PC-3 (cell line): ENCODE measurements at regions not wholly inside any gene's neighbourhood (a gene's known extent, or its start where the extent isn't known, plus 50 kb on each side); places are given as distances from the start of the nearest gene placed in this dataset.

Experiments used
- ATAC-seq: fragments of 200-7000 bp; cut with Tn5 transposase; 2 replicates; pipeline ENCODE4 v1.9.1; 2020; ENCODE audit warnings: mild to moderate bottlenecking, moderate library complexity
- BruUV-seq: library from RNA; stranded (reverse); fragments of 400-500 nt; replicated peaks from 2 replicates; lab custom pipeline; 2021; lab: Mats Ljungman, UMichigan
- CTCF ChIA-PET: fragments of 300-600 bp; sonication (Branson Sonifier 250); formaldehyde crosslinking; loops from one replicate; lab custom pipeline; 2022; ENCODE audit warnings: antibody characterized with exemption; lab: Charles Lee
- POLR2A ChIA-PET: fragments of 300-600 bp; sonication (Branson Sonifier 250); formaldehyde crosslinking; loops from one replicate; lab custom pipeline; 2022; ENCODE audit warnings: antibody characterized with exemption; ENCODE audit not compliant: unreplicated experiment; lab: Charles Lee
- DNase-seq: peaks from one replicate; pipeline ENCODE4 v3.0.0-alpha.2; 2015
- H2AFZ ChIP-seq: fragments of 300-600 bp; sonication (generic); 2 replicates; pipeline ENCODE4 v1.6.0; 2016; ENCODE audit warnings: antibody characterized with exemption, low read length
- H3F3A ChIP-seq: fragments of 300-600 bp; sonication (generic); one replicate; pipeline ENCODE4 v1.6.0; 2017; ENCODE audit warnings: antibody characterized with exemption, low read length, control low read depth, mild to moderate bottlenecking; ENCODE audit not compliant: unreplicated experiment
- H3K27ac ChIP-seq: fragments of 300-600 bp; sonication (generic); 2 replicates; pipeline ENCODE4 v1.5.1; 2016; ENCODE audit warnings: mild to moderate bottlenecking, low read length
- H3K27me3 ChIP-seq: fragments of 300-600 bp; sonication (generic); 2 replicates; pipeline ENCODE4 v1.6.1; 2016; ENCODE audit warnings: low read length, mixed read lengths
- H3K36me3 ChIP-seq: fragments of 300-600 bp; sonication (generic); 2 replicates; pipeline ENCODE4 v1.6.1; 2016; ENCODE audit warnings: low read depth, mixed run types, low read length, mixed read lengths
- H3K4me1 ChIP-seq: fragments of 300-600 bp; sonication (generic); 2 replicates; pipeline ENCODE4 v1.5.1; 2016; ENCODE audit warnings: low read length; ENCODE audit not compliant: insufficient read depth
- H3K4me2 ChIP-seq: fragments of 300-600 bp; sonication (generic); 2 replicates; pipeline ENCODE4 v1.6.0; 2016; ENCODE audit warnings: low read length
- H3K4me3 ChIP-seq: fragments of 300-600 bp; sonication (generic); 2 replicates; pipeline ENCODE4 v1.5.1; 2016; ENCODE audit warnings: mild to moderate bottlenecking, low read length, mixed read lengths
- H3K79me2 ChIP-seq: fragments of 300-600 bp; sonication (generic); 2 replicates; pipeline ENCODE4 v1.6.1; 2017; ENCODE audit warnings: low read length, mixed read lengths
- H3K9ac ChIP-seq: fragments of 300-600 bp; sonication (generic); 2 replicates; pipeline ENCODE4 v1.6.0; 2016; ENCODE audit warnings: mild to moderate bottlenecking, low read length
- H3K9me2 ChIP-seq: fragments of 300-600 bp; sonication (generic); replicated peaks from 2 replicates; pipeline ENCODE4 v1.6.1; 2016; ENCODE audit warnings: mixed run types, low read length, mixed read lengths
- H3K9me3 ChIP-seq: fragments of 300-600 bp; sonication (generic); 2 replicates; pipeline ENCODE4 v1.6.1; 2016; ENCODE audit warnings: low read length, mixed read lengths
- H4K20me1 ChIP-seq: fragments of 300-600 bp; sonication (generic); 2 replicates; pipeline ENCODE4 v1.6.1; 2016; ENCODE audit warnings: low read length, mixed read lengths
- CTCF ChIP-seq: fragments of 300-600 bp; sonication (generic); conservative IDR thresholded peaks from 2 replicates; pipeline ENCODE4 v1.5.1; 2017; ENCODE audit warnings: antibody characterized with exemption, low read depth, mild to moderate bottlenecking, low read length
- EZH2 ChIP-seq: fragments of 300-600 bp; sonication (generic); IDR thresholded peaks from one replicate; pipeline ENCODE4 v1.6.1; 2017; ENCODE audit warnings: antibody characterized with exemption, mild to moderate bottlenecking, low read length; ENCODE audit not compliant: unreplicated experiment
- EZH2phosphoT487 ChIP-seq: fragments of 300-600 bp; sonication (generic); IDR thresholded peaks from 2 replicates; pipeline ENCODE4 v1.6.1; 2018; ENCODE audit warnings: mild to moderate bottlenecking, antibody characterized with exemption, low read length, borderline replicate concordance
- intact Hi-C: fragments of 100-400 bp; cut with micrococcal nuclease; formaldehyde crosslinking; loops from 2 replicates; pipeline ENCODE4 v1.9.0; 2023

- TF ChIP-seq EZH2: no peak
- no peak for TF ChIP-seq EZH2phosphoT487
- TF ChIP-seq CTCF: no peak
- ChIA-PET CTCF (no interaction called here), POLR2A (no interaction called here)
- no peak overlapping the region for H2AFZ ChIP-seq
- BruUV-seq: no TSS peak
- intact Hi-C loops: no loop called here
- no peak overlapping the region for H3K4me3 ChIP-seq
- H3K9me3 ChIP-seq: no peaks in the 10 kb centered on the region
- H4K20me1 ChIP-seq: no peaks in the 10 kb centered on the region
- H3F3A ChIP-seq: no peaks in the 10 kb centered on the region
- H3K36me3 ChIP-seq: no peaks in the 10 kb centered on the region
- peaks cover 60% of the 10 kb centered on the region for H3K27me3 ChIP-seq
- DNase-seq: no peak
- H3K9ac ChIP-seq: no peak overlapping the region
- no peak overlapping the region for H3K27ac ChIP-seq
- 0 out of 2 replicates have a peak, but pooled peaks cover under 1% of the 10 kb centered on the region for H3K4me1 ChIP-seq
- no peaks in the 10 kb centered on the region for H3K79me2 ChIP-seq
- H3K9me2 ChIP-seq: no peaks in the 10 kb centered on the region
- no peak for ATAC-seq
- no peak overlapping the region for H3K4me2 ChIP-seq
Measured at GRCh38 chr1:29437946-29438345, 201.6 kb downstream of the PTPRU start.

GRCh38 chr1:29436181-29436785, 200.0 kb downstream of the PTPRU start:
- Histone ChIP-seq H3K4me3 (no peak overlapping the region), H3K27me3 (peaks cover 49% of the 10 kb centered on the region), H3K9me2 (no peaks in the 10 kb centered on the region), H3K27ac (no peak overlapping the region), H3K9me3 (no peaks in the 10 kb centered on the region), H3K79me2 (no peaks in the 10 kb centered on the region), H3F3A (no peaks in the 10 kb centered on the region), H3K9ac (no peak overlapping the region), H3K4me1 (no peaks in the 10 kb centered on the region), H3K4me2 (no peak overlapping the region), H3K36me3 (no peaks in the 10 kb centered on the region), H2AFZ (no peak overlapping the region), H4K20me1 (no peaks in the 10 kb centered on the region)
- ChIA-PET POLR2A (no interaction called here), CTCF (no interaction called here)
- TF ChIP-seq EZH2phosphoT487 (no peak), CTCF (no peak), EZH2 (no peak)
- BruUV-seq: no TSS peak
- ATAC-seq (no peak), DNase-seq (no peak)
- intact Hi-C loops: no loop called here

- ChIA-PET CTCF (no interaction called here), POLR2A (no interaction called here)
- no TSS peak for BruUV-seq
Measured at GRCh38 chr1:29433830-29434229, 197.5 kb downstream of the PTPRU start.

More at GRCh38 chr1:29433830-29434229, 197.5 kb downstream of the PTPRU start:
- Histone ChIP-seq H3K27me3 (peaks cover 36% of the 10 kb centered on the region), H2AFZ (no peak overlapping the region), H3K79me2 (no peaks in the 10 kb centered on the region), H3K4me3 (no peak overlapping the region), H3K9me2 (no peaks in the 10 kb centered on the region), H4K20me1 (no peaks in the 10 kb centered on the region), H3K27ac (no peak overlapping the region), H3F3A (no peaks in the 10 kb centered on the region), H3K4me2 (no peak overlapping the region), H3K36me3 (no peaks in the 10 kb centered on the region), H3K4me1 (no peaks in the 10 kb centered on the region), H3K9me3 (0 out of 2 replicates have a peak, but pooled peaks cover 3% of the 10 kb centered on the region), H3K9ac (no peak overlapping the region)
- intact Hi-C loops: no loop called here
- ATAC-seq (no peak), DNase-seq (no peak)
- no peak for TF ChIP-seq CTCF
- no peak for TF ChIP-seq EZH2phosphoT487
- no peak for TF ChIP-seq EZH2
